ENCODE measurements at regions not wholly inside any gene's neighbourhood (a gene's known extent, or its start where the extent isn't known, plus 50 kb on each side); places are given as distances from the start of the nearest gene placed in this dataset.

- Histone ChIP-seq H3K27ac (no peak overlapping the region), H3K27me3 (no peaks in the 10 kb centered on the region)
- no peak for TF ChIP-seq CTCF (IDR thresholded peaks at IDR 0.05)
Observed at GRCh38 chr5:171647904-171648260, 137.7 kb upstream of the SMIM23 start.

GRCh38 chr5:171648279-171649074 is 137.1 kb upstream of the SMIM23 start:
- Histone ChIP-seq H3K27ac (no peak overlapping the region), H3K27me3 (no peaks in the 10 kb centered on the region), H3K36me3 (no peaks in the 10 kb centered on the region), H3K4me1 (ENCODE audit: control insufficient read depth in 1 of 2, insufficient read depth in 1 of 2, low read depth in 1 of 2, low read length in 1 of 2) (no peaks in the 10 kb centered on the region), H3K9me3 (no peaks in the 10 kb centered on the region), H3K4me3 (ENCODE audit: low read depth in 1 of 2, low read length in 1 of 2) (no peak overlapping the region)
- TF ChIP-seq CTCF (IDR thresholded peaks at IDR 0.05): no peak

More at GRCh38 chr5:171647904-171648260, 137.7 kb upstream of the SMIM23 start:
- Histone ChIP-seq H3K9me3 (no peaks in the 10 kb centered on the region), H3K4me3 (ENCODE audit: low read depth in 1 of 2, low read length in 1 of 2) (no peak overlapping the region), H3K36me3 (no peaks in the 10 kb centered on the region), H3K4me1 (ENCODE audit: control insufficient read depth in 1 of 2, insufficient read depth in 1 of 2, low read depth in 1 of 2, low read length in 1 of 2) (no peaks in the 10 kb centered on the region)

GRCh38 chr5:171649075-171649401 is 136.6 kb upstream of the SMIM23 start:
- no peaks in the 10 kb centered on the region for H3K9me3 ChIP-seq
- H3K36me3 ChIP-seq: no peaks in the 10 kb centered on the region
- H3K4me3 ChIP-seq (ENCODE audit: low read depth in 1 of 2, low read length in 1 of 2): no peak overlapping the region
- no peaks in the 10 kb centered on the region for H3K27me3 ChIP-seq
- TF ChIP-seq CTCF (IDR thresholded peaks at IDR 0.05): no peak
- no peak overlapping the region for H3K27ac ChIP-seq
- H3K4me1 ChIP-seq (ENCODE audit: control insufficient read depth in 1 of 2, insufficient read depth in 1 of 2, low read depth in 1 of 2, low read length in 1 of 2): no peaks in the 10 kb centered on the region

GRCh38 chr5:171650597-171650996 is 135.0 kb upstream of the SMIM23 start:
- no peaks in the 10 kb centered on the region for H3K4me1 ChIP-seq (ENCODE audit: control insufficient read depth in 1 of 2, insufficient read depth in 1 of 2, low read depth in 1 of 2, low read length in 1 of 2)
- TF ChIP-seq CTCF (IDR thresholded peaks at IDR 0.05): no peak
- H3K27me3 ChIP-seq: no peaks in the 10 kb centered on the region
- no peak overlapping the region for H3K27ac ChIP-seq
- no peaks in the 10 kb centered on the region for H3K36me3 ChIP-seq
- H3K9me3 ChIP-seq: no peaks in the 10 kb centered on the region
- H3K4me3 ChIP-seq (ENCODE audit: low read depth in 1 of 2, low read length in 1 of 2): no peak overlapping the region

- Histone ChIP-seq H3K27me3 (no peaks in the 10 kb centered on the region), H3K4me3 (ENCODE audit: low read depth in 1 of 2, low read length in 1 of 2) (no peak overlapping the region), H3K4me1 (ENCODE audit: control insufficient read depth in 1 of 2, insufficient read depth in 1 of 2, low read depth in 1 of 2, low read length in 1 of 2) (no peaks in the 10 kb centered on the region), H3K9me3 (no peaks in the 10 kb centered on the region), H3K36me3 (no peaks in the 10 kb centered on the region), H3K27ac (no peak overlapping the region)
- TF ChIP-seq CTCF (IDR thresholded peaks at IDR 0.05): no peak
Observed at GRCh38 chr5:171651102-171651501, 134.5 kb upstream of the SMIM23 start.
